OCI-LY1 (cell line): ENCODE measurements at regions not wholly inside any gene's neighbourhood (a gene's known extent, or its start where the extent isn't known, plus 50 kb on each side); places are given as distances from the start of the nearest gene placed in this dataset.

Experiments used
- H2AFZ ChIP-seq: fragments of 200-600 bp; sonication (generic), shearing (Covaris generic); 2 replicates; pipeline ENCODE4 v1.6.0; 2014; ENCODE audit warnings: antibody characterized with exemption, mild to moderate bottlenecking, low read length
- H3F3A ChIP-seq: fragments of 200-600 bp; sonication (generic), shearing (Covaris generic); 2 replicates; pipeline ENCODE4 v1.6.0; 2014; ENCODE audit warnings: mild to moderate bottlenecking, antibody characterized with exemption, low read length, moderate library complexity; ENCODE audit not compliant: insufficient read depth
- H3K27ac ChIP-seq: fragments of 200-600 bp; sonication (generic); 2 replicates; pipeline ENCODE4 v1.5.1; 2014; ENCODE audit warnings: low read length, mixed run types, mild to moderate bottlenecking, low read depth; ENCODE audit not compliant: poor library complexity, severe bottlenecking
- H3K27me3 ChIP-seq: fragments of 200-600 bp; sonication (generic); 2 replicates; pipeline ENCODE4 v1.6.0; 2014; ENCODE audit warnings: antibody characterized with exemption, mild to moderate bottlenecking, low read length, moderate library complexity; ENCODE audit not compliant: insufficient read depth
- H3K36me3 ChIP-seq: fragments of 200-600 bp; sonication (generic); 2 replicates; pipeline ENCODE4 v1.6.1; 2014; ENCODE audit warnings: mild to moderate bottlenecking, antibody characterized with exemption, low read length, moderate library complexity, mixed read lengths; ENCODE audit not compliant: insufficient read depth
- H3K4me1 ChIP-seq: fragments of 200-600 bp; sonication (generic); 2 replicates; pipeline ENCODE4 v1.5.1; 2014; ENCODE audit warnings: mild to moderate bottlenecking, low read length, moderate library complexity; ENCODE audit not compliant: insufficient read depth, severe bottlenecking
- H3K4me2 ChIP-seq: fragments of 200-600 bp; sonication (generic), shearing (Covaris generic); 2 replicates; pipeline ENCODE4 v1.6.1; 2014; ENCODE audit warnings: low read length
- H3K4me3 ChIP-seq: fragments of 200-600 bp; sonication (generic); 2 replicates; pipeline ENCODE4 v1.5.1; 2014; ENCODE audit warnings: low read length, low read depth, mild to moderate bottlenecking, mixed read lengths; ENCODE audit not compliant: poor library complexity, severe bottlenecking
- H3K79me2 ChIP-seq: fragments of 200-600 bp; shearing (Covaris generic); 2 replicates; pipeline ENCODE4 v1.6.1; 2016; ENCODE audit warnings: mixed run types, low read length, mixed read lengths; ENCODE audit not compliant: insufficient read depth
- H3K9ac ChIP-seq: fragments of 200-600 bp; sonication (generic), shearing (Covaris generic); 2 replicates; pipeline ENCODE4 v1.6.1; 2014; ENCODE audit warnings: mild to moderate bottlenecking, low read length, mixed read lengths
- H3K9me2 ChIP-seq: fragments of 200-600 bp; sonication (generic), shearing (Covaris generic); 2 replicates; pipeline ENCODE4 v1.6.1; 2014; ENCODE audit warnings: low read depth, mild to moderate bottlenecking, low read length, mixed read lengths
- H3K9me3 ChIP-seq: fragments of 200-600 bp; shearing (Covaris generic); 2 replicates; pipeline ENCODE4 v1.6.1; 2014; ENCODE audit warnings: low read length, mixed read lengths
- H4K20me1 ChIP-seq: fragments of 200-600 bp; sonication (generic), shearing (Covaris generic); 2 replicates; pipeline ENCODE4 v1.6.0; 2016; ENCODE audit warnings: mild to moderate bottlenecking, low read length; ENCODE audit not compliant: insufficient read depth
- CTCF ChIP-seq: fragments of 200-600 bp; sonication (generic), shearing (Covaris generic); IDR thresholded peaks from 2 replicates; pipeline ENCODE4 v1.5.1; 2017; ENCODE audit warnings: mild to moderate bottlenecking, antibody characterized with exemption, low read length, moderate library complexity, mixed read lengths
- EZH2 ChIP-seq: fragments of 200-600 bp; sonication (generic), shearing (Covaris generic); IDR thresholded peaks from 2 replicates; pipeline ENCODE4 v1.8.0; 2017; ENCODE audit warnings: borderline replicate concordance, mixed run types, mild to moderate bottlenecking, antibody characterized with exemption, low read length, moderate library complexity, mixed read lengths

GRCh38 chr11:95283146-95283545 is 52.1 kb upstream of the SESN3 start:
- no peak overlapping the region for H3K4me2 ChIP-seq
- H3F3A ChIP-seq: no peaks in the 10 kb centered on the region
- H3K27ac ChIP-seq: no peak overlapping the region
- H3K4me3 ChIP-seq: no peak overlapping the region
- no peaks in the 10 kb centered on the region for H4K20me1 ChIP-seq
- no peaks in the 10 kb centered on the region for H3K27me3 ChIP-seq
- H3K79me2 ChIP-seq: no peaks in the 10 kb centered on the region
- no peaks in the 10 kb centered on the region for H3K9me3 ChIP-seq
- H2AFZ ChIP-seq: no peak overlapping the region
- H3K9me2 ChIP-seq: no peaks in the 10 kb centered on the region
- TF ChIP-seq CTCF: no peak
- TF ChIP-seq EZH2: no peak
- H3K9ac ChIP-seq: no peak overlapping the region
- no peaks in the 10 kb centered on the region for H3K36me3 ChIP-seq
- no peaks in the 10 kb centered on the region for H3K4me1 ChIP-seq

GRCh38 chr11:95282291-95282751 is 51.3 kb upstream of the SESN3 start:
- no peaks in the 10 kb centered on the region for H3K4me1 ChIP-seq
- no peaks in the 10 kb centered on the region for H3F3A ChIP-seq

More at GRCh38 chr11:95282291-95282751, 51.3 kb upstream of the SESN3 start:
- H3K4me3 ChIP-seq: no peak overlapping the region
- TF ChIP-seq EZH2 (no peak), CTCF (no peak)
- H3K79me2 ChIP-seq: no peaks in the 10 kb centered on the region
- no peaks in the 10 kb centered on the region for H3K36me3 ChIP-seq
- no peaks in the 10 kb centered on the region for H3K9me2 ChIP-seq
- no peak overlapping the region for H3K27ac ChIP-seq
- H3K9me3 ChIP-seq: no peaks in the 10 kb centered on the region
- no peaks in the 10 kb centered on the region for H3K27me3 ChIP-seq
- no peak overlapping the region for H3K9ac ChIP-seq
- H3K4me2 ChIP-seq: no peak overlapping the region
- no peaks in the 10 kb centered on the region for H4K20me1 ChIP-seq
- no peak overlapping the region for H2AFZ ChIP-seq
